ENCODE measurements at regions not wholly inside any gene's neighbourhood (a gene's known extent, or its start where the extent isn't known, plus 50 kb on each side); places are given as distances from the start of the nearest gene placed in this dataset.
"Not testable (repeated sequence)": the region's sequence is repeated elsewhere in the genome, so short reads cannot be mapped to it uniquely, and the experiment has no call there.

DNA sequence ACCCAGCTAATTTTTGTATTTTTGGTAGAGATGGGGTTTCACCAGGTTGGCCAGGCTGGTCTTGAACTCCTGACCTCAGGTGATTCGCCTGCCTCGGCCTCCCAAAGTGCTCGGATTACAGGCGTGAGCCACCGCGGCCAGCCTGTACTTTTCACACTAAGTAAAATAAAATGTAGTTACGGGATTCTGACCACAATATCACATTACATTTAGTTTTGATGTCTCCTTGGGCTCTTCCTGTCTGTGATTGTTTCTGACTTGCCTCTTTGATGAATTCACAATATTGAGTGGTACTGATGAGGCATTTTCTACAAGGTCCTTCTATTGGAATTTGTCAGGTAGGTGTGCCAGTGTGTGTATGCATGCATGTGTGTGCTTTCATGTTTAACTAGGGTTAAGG lies 658.6 kb upstream of the TMEM132C start:
- DNase-seq (ENCODE audit: low read depth in 2 of 2): not testable (repeated sequence)

DNA sequence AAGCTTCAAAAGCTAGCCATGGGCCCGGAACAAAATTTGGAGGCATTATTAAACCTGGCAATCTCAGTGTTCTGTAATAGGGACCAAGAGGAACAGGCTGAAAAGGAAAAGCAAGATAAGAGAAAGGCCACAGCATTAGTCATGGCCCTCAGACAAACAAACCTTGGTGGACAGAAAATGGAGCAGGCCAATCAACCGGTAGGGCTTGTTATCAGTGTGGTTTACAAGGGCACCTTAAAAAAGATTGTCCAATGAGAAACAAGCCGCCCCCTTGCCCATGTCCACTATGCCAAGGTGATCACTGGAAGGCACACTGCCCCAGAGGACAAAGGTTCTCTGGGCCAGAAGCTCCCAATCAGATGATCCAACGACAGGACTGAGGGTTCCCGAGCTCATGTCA lies 653.9 kb upstream of the TMEM132C start:
- no peak for DNase-seq (ENCODE audit: low read depth in 2 of 2)

DNA sequence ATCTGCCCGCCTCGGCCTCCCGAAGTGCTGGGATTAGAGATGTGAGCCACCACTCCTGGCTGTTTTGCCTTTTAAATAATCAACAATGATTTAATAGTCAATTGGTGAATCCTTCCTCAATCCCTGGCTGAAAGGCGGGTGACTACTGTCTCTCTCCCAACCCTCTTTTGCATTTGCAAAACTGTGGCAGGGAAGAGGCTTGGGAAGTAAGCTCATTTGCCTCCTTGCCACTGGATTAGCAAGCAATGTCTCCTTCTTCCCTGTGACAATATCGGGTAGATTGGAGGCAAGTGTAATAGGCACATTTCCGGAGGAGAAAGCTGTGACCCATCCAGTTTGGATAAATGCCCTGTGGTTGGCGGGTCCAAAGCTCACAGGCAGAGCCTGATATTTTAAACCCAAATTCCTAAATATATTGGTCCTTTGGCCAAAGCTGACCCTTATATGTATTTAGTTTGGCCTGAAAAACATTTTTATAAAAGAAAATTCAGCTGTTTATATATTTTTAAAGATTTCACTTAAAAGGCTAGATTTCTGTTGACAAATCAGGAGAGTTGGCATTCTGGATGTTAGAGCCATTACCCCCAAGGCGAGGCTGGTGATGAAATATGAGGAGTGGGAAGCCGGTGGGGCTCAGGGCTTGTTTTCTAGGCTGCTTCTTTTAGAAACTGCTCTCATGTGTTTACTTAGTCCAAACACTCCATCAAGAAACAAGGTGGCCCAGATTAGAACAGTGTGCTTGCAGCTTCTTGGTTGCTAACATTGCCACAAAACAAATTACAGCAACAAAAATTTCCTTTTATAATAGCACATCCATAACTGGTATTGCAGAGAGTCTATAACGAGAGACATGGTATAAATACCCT lies 646.9 kb upstream of the TMEM132C start:
- DNase-seq (ENCODE audit: low read depth in 2 of 2): no peak

DNA sequence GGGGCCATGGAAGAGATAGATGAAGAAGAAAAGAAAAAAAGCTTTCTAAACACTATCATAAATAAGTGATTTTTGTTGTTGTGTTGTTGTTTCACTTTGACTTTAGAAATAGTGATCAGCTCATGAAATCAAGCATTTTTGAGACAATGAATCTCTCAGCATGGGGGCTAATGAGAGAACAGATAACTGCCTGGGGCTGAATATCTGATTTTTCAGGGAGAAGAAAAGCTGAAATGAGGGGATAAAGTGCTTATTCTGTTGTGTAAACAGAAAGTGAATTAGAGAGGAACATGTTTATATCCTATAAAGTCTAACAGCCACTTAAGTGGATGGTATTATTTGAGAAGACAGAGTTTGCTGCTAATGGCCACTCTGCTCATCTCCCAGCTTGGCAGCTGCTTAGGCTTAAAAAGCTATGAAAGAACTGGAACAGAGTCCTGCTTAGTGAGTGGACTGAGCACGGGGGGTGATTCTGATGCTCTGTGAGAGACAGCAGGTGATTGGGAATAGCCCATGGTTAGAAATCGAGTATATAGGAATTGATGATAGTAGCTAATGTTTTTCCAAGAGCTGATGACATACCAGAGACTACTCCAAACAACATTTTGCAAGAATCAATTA lies 646.1 kb upstream of the TMEM132C start:
- no peak for DNase-seq (ENCODE audit: low read depth in 2 of 2)

DNA sequence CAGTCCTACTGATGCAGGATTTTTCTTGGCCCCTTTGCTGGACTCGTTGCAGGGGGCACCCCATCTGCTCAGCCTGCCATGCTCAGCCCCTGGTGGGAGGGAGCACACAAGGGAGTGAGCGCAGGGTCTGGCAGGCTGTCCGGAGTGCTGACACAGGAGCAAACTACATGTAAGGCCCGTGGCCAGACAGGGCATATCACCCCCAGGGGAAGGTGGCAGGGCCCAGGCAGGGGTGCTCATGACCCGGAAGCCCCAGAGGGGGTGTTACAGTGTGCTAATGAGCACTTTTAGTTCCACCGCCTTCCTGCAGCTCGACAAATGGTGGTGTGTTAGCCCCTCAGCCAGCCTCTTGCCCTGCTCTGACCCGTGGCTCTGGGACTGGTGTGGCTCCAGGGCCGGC lies 645.6 kb upstream of the TMEM132C start:
- DNase-seq (ENCODE audit: low read depth in 2 of 2): no peak

DNA sequence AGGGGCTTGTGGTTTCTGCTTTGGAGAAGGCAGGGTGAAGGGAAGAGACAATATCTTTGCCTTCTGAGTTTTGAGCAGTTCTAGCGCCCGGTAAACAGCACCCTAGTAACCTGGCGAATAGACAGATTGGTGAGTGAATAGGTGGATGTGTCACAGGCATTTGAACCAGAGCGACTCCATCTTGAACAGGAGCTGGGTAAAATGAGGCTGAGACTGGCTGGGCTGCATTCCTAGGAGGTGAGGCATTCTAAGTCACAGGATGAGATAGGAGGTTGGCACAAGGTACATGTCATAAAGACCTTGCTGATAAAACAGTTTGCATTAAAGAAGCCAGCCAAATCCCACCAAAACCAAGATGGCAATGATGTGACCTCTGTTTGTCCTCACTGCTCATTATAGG lies 643.6 kb upstream of the TMEM132C start:
- no peak for DNase-seq (ENCODE audit: low read depth in 2 of 2)

DNA sequence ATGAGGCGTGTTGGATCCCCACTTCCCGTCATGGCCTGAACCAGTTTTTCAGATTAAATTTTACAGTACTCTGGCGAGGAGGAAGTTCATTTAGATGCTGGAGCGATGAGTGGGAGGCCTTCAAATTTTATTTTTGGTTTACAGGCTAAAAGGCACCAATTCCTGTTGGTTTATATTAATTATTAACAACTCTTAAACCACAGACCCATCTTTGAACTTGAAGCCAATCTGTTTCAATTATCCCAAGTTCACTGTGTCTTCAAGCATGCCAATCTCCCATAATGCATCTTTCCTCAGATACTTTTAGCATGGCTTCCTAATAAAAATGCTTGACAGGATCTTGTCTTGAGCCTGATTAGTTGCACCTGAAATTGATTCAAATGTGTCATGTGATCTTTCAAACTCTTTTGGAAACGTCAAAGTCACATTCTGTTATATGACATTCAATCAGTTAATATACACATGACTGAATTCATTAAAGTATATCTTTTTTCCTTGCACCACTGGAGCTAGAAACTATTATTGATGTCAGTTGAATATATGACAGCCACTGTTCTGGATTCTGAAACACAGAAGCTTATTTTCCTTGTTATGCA lies 641.7 kb upstream of the TMEM132C start:
- DNase-seq (ENCODE audit: low read depth in 2 of 2): no peak

DNA sequence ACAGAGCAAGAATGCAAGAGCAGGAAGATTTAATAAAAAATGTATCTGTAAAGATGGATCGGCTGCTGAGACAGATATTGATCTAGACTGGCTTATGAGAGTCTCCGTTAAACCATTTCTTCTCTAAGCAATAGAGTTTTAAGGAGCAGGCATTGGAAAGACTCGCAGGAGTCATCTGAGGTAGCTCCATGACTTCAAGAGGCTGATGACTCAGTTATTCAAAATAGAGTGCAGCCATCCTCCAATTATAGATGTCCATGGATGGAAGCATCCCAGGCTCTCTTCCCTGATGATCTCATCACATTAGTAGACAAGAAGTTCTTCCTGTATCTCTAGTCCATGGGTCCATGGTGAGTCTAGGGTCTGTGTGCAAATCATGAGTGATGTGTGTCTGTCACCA lies 638.3 kb upstream of the TMEM132C start:
- no peak for DNase-seq (ENCODE audit: low read depth in 2 of 2)

DNA sequence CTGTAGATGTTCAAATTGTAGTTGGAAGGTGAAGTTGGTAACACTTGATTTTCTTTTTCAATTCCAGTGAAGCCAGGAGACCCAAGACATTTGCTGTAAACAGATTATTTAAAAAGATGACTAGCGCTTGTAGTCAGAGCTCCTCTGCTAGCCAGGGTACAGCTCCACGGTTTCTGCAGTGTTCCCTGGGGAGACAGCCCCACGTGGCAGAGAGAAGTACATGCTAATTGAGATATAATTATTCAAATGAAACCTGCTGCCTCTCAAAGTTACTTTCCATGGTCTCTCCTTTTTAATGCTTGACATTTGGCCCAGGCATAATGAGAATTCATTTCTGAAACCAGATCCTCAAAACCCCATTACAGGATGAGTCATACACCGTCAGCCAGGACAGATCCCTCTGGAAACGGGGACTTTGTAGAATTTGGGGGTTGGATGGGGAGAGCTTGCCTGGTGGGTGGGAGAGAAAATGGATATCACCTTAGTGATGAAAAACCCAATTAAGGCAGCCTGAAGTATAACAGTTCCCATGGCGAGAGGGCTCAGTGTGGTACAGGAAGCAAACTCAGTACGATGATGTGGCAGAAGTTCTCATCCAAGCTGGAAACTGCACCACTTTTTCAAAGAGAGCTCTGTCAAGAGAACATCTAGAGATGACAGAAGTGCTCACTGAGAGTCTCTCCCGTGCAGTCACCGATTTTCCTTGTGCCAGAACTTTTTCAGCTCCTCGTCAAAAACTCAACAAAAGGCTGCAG lies 637.7 kb upstream of the TMEM132C start:
- DNase-seq (ENCODE audit: low read depth in 2 of 2): no peak

DNA sequence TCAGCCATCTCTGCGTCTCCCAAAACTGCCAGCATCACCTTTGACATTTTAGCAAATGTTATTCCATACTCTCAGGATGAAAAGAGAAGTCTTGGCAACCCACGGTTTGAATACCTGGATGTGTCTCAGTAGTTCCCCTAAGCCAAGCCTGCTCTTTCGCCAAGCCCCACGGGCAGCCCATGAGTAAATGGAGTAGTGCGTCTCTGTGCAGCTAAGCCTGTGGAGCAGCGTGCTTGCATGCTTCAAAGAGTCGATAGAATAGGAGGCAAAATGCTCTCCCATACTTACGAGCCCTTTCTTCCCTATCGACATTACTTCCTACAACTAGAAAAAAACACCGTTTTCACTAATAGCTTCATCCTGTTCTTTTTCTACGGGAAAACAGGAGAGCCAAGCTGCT lies 634.5 kb upstream of the TMEM132C start:
- no peak for DNase-seq (ENCODE audit: low read depth in 2 of 2)

DNA sequence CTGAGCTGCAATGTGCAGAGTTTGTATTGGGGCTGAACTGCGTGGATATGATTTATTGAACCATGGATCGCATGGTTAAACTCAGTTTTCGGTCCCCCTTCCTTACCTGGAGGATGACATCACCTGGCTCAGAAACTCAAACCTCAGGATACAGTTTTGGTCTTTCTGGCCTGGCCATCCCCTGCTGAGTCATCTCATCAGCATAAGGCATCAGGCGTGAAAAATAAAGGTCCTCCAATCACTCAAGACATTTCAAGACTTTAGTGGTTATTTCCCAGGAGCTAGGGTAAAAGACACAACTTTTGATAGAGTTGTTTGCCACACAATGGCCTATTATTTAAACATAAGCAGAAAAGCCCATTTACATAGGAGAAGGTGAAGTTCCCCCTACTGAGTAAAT lies 631.1 kb upstream of the TMEM132C start:
- DNase-seq (ENCODE audit: low read depth in 2 of 2): no peak

DNA sequence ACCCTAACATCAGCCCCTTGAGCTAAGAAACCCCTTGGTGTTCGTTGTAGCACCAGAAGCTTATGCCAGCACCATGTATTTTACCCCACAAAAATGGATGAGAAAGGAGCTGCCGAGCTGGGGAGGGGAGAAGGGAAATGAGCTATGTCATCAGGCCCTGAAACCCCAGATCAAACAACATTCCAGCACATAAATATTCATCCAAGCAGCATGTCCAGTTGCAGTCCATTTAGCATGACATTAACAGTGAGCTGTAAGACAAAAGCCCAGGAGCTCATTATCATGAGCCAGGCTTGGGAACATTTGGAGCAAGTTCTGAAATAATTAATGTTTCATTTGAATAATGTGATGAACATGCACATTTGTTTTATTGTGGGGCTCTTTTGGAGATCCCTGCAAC lies 630.1 kb upstream of the TMEM132C start:
- DNase-seq (ENCODE audit: low read depth in 2 of 2): no peak

DNA sequence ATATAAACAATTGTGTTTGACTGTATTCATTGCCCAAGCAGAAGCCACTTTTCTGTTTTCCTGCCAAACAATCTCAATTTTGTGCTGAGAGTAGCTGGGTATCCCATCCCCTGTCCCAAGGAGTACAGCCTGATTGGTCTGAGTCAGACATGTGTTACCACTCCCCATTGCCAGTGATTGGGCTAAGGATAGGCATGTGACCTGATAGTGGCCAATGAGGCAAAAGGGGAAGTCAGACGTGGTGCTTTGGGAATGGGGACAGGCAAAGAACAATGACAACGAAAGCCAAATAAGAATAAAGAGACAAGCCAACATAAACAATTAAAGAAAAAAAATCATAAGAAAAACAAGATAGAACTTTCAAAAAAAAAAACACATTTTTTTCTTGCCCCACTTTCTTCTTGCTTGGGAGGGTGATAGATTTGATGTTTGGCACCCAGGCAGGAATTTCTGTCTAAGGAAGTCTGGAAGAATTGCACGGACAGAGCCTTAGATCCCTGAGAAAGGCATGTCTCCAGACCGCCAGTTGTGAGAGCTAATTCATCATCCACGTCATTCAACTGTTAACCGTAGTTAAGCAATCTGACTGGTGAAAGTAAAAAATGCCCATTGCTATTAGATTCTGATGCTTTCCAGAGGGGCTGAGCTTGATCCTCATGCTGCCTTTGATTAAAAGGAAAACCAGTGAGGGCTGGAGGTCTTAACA lies 626.6 kb upstream of the TMEM132C start:
- no peak for DNase-seq (ENCODE audit: low read depth in 2 of 2)

DNA sequence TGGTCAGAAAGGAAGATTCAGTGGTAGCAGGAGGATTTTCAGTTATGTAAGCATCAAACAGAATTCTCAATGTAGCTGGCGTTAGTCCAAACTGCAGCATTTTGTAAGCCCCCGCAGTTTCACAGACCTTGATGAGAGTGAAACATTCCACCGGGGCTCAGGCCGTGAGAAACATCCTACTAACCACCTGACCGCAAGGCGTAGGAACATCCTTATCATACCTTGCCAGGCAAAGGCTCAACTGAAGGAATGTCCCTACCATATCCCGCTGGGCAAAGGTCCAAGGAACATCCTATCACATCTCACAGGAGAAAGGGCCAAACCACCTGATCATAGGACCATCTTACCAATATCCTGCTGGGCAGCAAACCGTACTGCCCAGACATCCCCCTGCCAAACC lies 624.8 kb upstream of the TMEM132C start:
- no peak for DNase-seq (ENCODE audit: low read depth in 2 of 2)

DNA sequence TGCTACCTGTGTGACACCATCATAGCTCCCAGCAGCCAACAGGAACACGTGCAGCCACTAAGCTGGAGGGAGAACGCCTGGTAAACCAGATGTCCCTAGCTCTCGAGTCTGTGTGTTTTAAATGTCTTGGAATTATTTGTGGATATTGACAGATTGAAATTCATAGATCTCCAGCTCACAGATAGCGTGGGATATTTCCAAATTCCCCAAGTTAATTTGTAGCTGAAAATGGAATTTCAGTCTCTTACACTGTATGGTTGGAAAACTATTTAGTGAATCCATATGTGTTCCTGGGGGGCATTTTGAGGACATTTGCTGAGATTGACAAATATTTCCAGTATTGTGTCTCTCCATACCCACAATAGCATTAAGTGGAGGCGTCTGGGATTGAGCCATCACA lies 618.6 kb upstream of the TMEM132C start:
- no peak for DNase-seq (ENCODE audit: low read depth in 2 of 2)

DNA sequence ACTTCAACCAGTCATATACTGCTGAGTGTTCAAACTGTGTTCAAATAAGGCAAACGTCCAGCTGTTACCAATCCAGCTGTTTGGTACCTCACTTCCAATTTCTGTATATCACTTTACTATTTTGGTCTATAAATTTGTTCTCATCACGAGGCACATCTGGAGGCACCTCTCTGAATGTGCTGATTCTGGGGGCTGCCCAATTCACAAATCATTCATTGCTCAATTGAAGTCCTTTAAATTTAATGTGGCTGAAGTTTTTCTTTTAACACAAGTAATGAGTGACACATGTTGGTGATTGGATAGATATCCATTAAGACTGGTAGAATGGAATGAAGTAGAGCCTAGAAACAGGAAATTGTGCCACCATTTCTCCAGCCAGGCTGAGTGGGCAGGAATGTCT lies 617.0 kb upstream of the TMEM132C start:
- no peak for DNase-seq (ENCODE audit: low read depth in 2 of 2)

DNA sequence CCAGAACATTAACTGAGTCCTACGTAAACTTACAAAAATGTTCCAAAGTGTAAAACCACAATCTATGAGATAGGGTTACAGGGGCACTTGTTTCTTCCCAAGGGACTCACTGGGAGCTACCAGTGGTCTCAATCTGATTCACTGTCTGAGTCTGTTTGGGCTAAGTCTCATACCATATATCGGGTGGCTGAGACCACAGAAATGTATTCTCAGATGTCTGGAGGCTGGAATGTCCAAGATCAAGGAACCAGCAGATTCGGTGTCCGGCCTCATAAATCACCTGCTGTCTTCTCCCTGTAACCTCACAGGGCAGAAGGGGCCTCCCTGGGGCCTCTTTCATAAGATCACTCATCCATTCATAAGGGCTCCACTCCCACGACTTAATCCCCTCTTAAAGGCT lies 616.3 kb upstream of the TMEM132C start:
- no peak for DNase-seq (ENCODE audit: low read depth in 2 of 2)

DNA sequence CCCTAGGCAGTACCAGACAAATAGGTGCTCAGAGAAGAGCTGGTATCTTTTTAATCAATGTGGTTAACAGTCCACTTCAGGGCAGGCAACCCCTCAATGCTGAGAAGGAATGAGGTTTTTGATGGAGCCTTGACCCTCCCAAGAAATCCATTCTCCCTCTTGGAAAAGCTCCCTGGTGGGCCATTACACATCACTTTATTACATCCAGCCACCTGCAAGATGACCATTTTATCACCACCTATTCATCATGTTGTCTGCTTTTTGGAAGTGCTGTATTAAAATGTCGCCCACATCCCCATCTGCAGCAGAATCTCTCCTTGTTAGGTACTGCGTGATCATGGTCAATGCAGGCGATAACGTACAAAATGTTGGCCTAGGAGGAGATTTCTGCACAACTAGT lies 614.7 kb upstream of the TMEM132C start:
- no peak for DNase-seq (ENCODE audit: low read depth in 2 of 2)

DNA sequence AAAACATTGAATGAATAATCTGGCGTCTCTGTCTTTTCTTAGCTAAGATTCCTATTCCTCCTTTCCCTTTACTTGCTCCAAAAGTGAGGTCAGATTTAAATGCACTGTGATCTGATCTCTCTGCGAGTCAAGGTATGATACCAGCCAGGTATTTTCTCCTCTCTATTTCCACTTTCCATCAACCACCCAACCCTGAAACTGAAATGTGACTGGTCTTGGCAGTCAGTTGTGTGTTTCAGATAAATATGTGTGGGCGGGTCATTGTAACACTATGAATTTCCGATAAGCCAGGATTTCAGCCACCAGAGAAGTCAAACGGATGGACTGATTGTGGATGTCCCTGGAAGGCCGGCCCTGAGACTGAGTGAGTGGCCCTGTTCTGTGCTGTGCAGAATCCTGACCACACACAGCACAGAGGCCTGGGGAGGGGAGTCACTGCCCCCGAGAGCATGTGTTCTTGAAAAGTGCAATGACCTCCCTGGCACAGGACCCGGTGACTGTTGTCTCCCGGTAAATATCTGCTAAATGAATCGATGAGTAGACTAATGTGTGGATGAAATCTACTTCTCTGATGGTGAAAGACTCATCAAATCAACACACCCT lies 612.5 kb upstream of the TMEM132C start:
- no peak for DNase-seq (ENCODE audit: low read depth in 2 of 2)

DNA sequence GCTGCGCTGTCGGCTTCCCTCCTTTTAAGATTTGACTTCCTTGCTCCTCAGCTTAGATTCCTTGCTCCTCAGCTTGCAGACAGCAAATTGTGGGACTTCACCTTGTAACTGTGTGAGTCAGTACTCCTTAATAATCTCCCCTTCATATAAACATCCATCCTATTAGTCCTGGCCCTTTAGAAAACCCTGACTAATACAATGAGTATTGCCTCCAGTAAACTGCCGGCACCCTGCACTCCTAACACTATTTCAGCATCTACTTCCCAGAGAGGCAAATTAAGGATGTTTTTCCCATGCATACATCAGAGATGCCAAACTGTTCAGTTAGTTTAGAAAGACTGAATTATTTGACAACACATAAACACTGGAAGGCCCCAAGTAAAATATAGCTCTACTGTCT lies 611.3 kb upstream of the TMEM132C start:
- DNase-seq (ENCODE audit: low read depth in 2 of 2): no peak

DNA sequence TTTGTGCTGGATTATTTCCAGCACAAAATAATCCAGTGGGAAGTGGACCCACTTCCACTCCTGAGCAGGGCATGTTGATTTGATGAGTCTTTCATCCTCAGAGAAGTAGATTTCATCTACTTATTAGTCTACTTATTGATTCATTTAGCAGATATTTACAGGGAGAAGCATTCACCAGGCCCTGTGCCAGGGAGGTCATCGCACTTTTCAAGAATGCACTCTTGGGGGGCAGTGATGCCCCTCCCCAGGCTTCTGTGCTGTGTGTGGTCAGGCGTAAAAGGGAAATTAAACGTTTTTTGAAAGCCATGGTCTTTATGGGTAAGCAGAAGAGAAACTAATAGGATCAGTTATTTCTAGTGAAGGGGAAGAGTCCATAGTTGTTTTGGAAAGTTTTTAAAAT lies 610.7 kb upstream of the TMEM132C start:
- no peak for DNase-seq (ENCODE audit: low read depth in 2 of 2)
